IPS-15b (cell line): ENCODE measurements at regions not wholly inside any gene's neighbourhood (a gene's known extent, or its start where the extent isn't known, plus 50 kb on each side); places are given as distances from the start of the nearest gene placed in this dataset.

Experiments used
- H3K27me3 ChIP-seq: one replicate; pipeline ENCODE4 v1.6.1; 2013; ENCODE audit warnings: low read length; ENCODE audit not compliant: control insufficient read depth, insufficient read depth
- H3K36me3 ChIP-seq: one replicate; pipeline ENCODE4 v1.6.1; 2013; ENCODE audit warnings: low read length; ENCODE audit not compliant: control insufficient read depth, insufficient read depth
- H3K4me1 ChIP-seq: one replicate; pipeline ENCODE4 v1.6.1; 2013; ENCODE audit warnings: mild to moderate bottlenecking, low read length; ENCODE audit not compliant: control insufficient read depth, insufficient read depth
- H3K4me3 ChIP-seq: one replicate; pipeline ENCODE4 v1.5.1; 2013; ENCODE audit warnings: low read depth, low read length
- H3K9ac ChIP-seq: one replicate; pipeline ENCODE4 v1.6.1; 2013; ENCODE audit warnings: low read depth, mild to moderate bottlenecking, low read length
- H3K9me3 ChIP-seq: one replicate; pipeline ENCODE4 v1.6.1; 2013; ENCODE audit warnings: mild to moderate bottlenecking, low read length; ENCODE audit not compliant: control insufficient read depth, insufficient read depth

DNA sequence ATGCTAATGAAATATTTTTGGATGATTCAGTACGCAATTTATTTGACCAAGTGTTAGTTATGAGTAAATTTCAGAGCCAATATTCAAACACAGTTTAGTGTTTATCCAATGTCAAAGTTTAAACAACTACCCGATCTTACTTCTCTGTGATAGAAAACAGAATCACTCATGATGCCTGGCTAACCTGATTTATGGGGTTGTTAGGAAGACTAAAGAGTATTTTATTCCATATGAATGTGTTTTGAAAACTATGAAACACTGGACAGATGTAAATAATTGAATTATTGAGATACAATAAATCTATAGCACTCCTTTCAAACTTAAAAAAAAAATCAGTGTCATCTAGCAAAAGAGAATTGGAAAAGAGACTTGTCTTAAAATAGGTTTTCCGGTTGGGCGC, 1181.8 kb downstream of the EFNB2 start:
- H3K4me3 ChIP-seq = no peak overlapping the region
- H3K27me3 ChIP-seq = no peaks in the 10 kb centered on the region
- no peaks in the 10 kb centered on the region for H3K4me1 ChIP-seq
- no peaks in the 10 kb centered on the region for H3K9me3 ChIP-seq
- no peak overlapping the region for H3K9ac ChIP-seq
- H3K36me3 ChIP-seq = no peaks in the 10 kb centered on the region

DNA sequence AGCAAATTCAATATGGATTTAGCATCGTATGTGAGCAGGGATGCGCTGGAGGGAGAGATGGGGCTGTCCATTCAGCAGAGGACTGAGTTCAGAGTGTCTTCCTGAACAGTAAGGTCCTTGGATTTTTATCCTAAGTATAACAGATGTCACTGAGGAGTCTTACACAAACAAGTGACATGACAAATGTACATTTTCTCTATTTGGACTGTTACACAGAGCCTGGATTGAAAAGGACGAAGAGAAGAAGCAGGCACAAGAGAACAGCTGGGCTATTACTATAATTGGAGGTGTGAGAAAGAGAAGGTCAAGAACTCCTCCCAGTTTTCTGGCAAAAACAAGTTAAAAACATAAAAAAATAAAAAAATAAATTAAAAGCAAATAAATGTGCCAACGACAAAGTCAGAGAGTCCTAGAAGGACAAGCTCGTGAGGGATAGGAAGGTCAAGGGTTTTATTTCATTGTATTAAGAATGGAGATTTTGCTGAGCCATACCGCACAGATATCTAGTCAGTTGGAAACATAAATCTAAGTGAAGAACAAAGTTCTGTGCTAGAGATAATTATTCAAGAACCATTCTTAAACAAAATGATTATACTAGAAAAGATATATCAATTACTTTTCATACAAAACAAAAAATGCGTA, 1186.3 kb downstream of the EFNB2 start:
- H3K9me3 ChIP-seq = no peaks in the 10 kb centered on the region
- no peak overlapping the region for H3K9ac ChIP-seq
- no peaks in the 10 kb centered on the region for H3K27me3 ChIP-seq
- no peaks in the 10 kb centered on the region for H3K36me3 ChIP-seq
- H3K4me3 ChIP-seq = no peak overlapping the region
- no peaks in the 10 kb centered on the region for H3K4me1 ChIP-seq

DNA sequence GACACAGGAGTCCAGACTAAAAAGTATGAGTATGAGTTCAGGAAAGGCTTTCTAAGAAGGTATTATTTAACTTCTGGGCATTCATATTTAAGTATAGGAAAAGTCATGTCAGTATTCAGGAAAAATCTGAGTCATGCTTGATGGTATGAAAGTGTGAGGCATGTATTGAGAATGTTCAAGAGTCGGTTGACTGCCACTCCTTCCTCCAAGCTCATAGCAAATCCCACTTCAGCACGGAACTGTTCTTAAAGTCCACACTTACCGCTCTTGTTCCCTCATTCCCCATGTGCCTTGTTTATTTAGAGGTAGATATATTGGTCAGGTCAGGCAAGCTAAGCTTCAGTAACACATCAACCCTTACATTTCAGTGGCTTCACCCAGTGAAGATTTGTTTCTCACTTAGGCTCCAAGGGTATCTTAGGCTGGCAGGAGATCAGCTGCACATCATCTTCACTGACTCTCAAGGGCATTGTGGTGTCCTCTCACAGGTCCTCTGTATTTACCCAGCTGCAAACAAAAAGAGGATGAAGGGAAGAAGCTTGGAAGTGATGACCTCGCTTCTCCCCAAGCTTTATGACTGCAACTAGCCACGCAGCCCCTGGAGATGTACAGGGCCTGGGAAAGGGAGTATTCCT, 1189.2 kb downstream of the EFNB2 start:
- H3K4me1 ChIP-seq = no peaks in the 10 kb centered on the region
- no peaks in the 10 kb centered on the region for H3K27me3 ChIP-seq
- no peak overlapping the region for H3K9ac ChIP-seq
- no peaks in the 10 kb centered on the region for H3K36me3 ChIP-seq
- no peaks in the 10 kb centered on the region for H3K9me3 ChIP-seq
- no peak overlapping the region for H3K4me3 ChIP-seq

DNA sequence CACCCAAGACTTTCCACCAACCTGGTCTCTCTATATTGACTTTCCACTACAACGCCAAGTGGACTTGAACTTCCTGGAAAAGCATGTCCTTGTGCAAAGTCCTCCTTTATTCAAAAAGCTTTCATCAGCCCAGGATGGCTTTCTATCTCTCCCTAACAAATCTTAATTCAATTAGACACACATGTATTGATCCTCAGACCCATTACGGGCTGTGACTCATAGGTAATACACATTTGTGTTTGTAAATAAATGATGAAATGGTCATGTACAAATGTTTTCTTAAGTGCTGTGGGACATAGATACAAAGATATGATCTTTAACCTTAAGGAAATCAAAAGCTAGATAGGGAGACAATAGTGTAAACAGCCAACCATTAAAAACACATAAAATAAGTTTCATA, 1189.7 kb downstream of the EFNB2 start:
- H3K27me3 ChIP-seq = no peaks in the 10 kb centered on the region

DNA sequence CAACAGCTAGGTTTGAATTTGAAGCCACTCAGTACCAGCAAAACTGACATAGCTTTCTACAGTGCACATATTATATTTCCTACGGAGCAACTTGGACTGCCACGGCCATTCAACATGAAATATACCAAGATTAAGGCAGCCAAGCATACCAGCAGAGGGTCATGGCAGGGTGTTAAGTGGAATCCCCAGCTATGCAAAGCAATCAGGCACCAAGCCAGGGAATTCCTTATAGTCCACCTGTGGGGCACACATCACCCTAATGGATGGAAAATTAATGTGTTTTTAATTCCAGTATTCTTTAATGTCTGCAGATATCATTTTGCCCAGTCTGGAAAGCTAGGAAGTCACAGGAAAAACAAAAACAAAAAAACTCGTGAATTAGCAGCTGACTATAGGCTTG, 1190.3 kb downstream of the EFNB2 start:
- H3K27me3 ChIP-seq = no peaks in the 10 kb centered on the region
- no peaks in the 10 kb centered on the region for H3K36me3 ChIP-seq
- H3K9me3 ChIP-seq = no peaks in the 10 kb centered on the region
- no peaks in the 10 kb centered on the region for H3K4me1 ChIP-seq
- no peak overlapping the region for H3K4me3 ChIP-seq
- no peak overlapping the region for H3K9ac ChIP-seq

More for the DNA sequence above, 1189.7 kb downstream of the EFNB2 start:
- no peaks in the 10 kb centered on the region for H3K36me3 ChIP-seq
- no peak overlapping the region for H3K9ac ChIP-seq
- no peaks in the 10 kb centered on the region for H3K4me1 ChIP-seq
- H3K9me3 ChIP-seq = no peaks in the 10 kb centered on the region
- no peak overlapping the region for H3K4me3 ChIP-seq

DNA sequence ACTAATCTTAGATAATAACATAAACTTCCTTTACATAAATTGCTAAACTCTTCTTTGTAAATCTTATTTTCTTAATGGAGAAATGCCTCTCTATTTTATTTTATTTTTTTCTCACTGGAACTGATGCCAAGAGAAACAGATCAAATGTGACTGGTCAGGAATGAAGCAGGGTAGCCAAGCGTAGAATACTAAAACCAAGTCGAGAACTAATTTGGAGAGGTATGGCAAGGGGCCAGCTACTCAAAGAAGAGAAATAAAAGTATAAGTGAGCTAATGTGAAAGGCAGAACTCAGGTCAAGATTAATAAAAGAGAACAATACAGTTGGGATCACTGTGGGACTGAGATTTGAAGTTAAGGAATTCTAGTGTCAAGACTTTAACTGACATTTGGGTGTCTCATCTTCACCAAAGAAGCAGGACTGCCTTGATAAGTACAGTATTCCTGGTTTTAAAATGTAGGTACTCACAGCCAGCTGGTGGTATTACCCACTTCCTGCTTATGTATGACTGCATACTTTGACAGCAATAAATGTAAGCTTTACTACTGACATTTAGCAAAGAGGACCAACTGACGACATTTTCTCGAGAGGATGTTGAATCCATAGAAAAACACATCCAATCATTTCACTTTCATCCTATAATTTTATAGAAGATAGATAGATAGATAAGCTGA, 1192.2 kb downstream of the EFNB2 start:
- H3K4me3 ChIP-seq = no peak overlapping the region
- H3K27me3 ChIP-seq = no peaks in the 10 kb centered on the region
- no peak overlapping the region for H3K9ac ChIP-seq
- H3K36me3 ChIP-seq = no peaks in the 10 kb centered on the region
- no peaks in the 10 kb centered on the region for H3K4me1 ChIP-seq
- H3K9me3 ChIP-seq = no peaks in the 10 kb centered on the region

DNA sequence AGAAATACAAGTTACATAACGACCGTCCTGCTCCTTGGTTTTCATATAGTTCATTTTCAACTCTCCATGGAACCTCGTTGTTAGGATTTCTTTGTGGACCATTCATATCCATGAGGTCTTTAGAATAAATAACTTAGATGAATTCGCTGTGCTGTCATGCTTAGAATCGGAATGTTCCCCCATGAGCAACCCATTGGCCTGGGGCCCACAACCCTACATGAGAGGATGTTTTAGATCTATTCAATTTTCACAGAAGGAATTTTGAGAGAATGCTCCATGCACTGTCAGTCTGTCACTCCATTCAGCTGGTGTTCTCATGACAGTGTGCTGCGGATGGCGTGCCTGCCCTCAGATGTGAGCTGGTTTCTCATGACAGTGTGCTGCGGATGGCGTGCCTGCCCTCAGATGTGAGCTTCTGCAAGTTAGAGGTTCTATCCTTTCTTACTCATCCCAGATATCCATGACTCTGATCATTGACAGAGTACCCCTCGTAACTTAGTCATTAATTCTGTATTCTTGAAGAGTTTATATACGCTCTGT, 1193.1 kb downstream of the EFNB2 start:
- H3K27me3 ChIP-seq = no peaks in the 10 kb centered on the region
- no peak overlapping the region for H3K4me3 ChIP-seq
- no peaks in the 10 kb centered on the region for H3K9me3 ChIP-seq
- no peak overlapping the region for H3K9ac ChIP-seq
- H3K36me3 ChIP-seq = no peaks in the 10 kb centered on the region
- H3K4me1 ChIP-seq = no peaks in the 10 kb centered on the region

DNA sequence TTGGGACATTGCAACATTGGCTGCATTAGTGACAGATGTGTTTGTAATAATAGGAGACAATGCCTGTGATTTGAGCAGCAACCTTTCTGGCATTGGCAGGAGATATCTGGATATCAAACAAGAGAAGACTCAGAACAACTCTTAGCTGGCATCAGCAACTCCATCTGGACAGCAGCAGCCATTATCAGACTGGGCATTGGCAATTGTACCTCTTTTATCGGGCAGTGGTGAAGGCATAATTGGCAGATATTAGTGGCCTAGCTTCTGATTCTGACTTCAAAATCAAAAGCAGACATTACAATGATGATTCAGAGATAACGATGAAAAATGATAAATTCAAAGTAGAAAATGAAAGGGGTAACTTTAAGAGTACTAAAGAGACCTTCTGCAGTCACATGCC, 1193.7 kb downstream of the EFNB2 start:
- no peaks in the 10 kb centered on the region for H3K27me3 ChIP-seq
- no peaks in the 10 kb centered on the region for H3K9me3 ChIP-seq
- no peaks in the 10 kb centered on the region for H3K36me3 ChIP-seq
- H3K9ac ChIP-seq = no peak overlapping the region
- H3K4me3 ChIP-seq = no peak overlapping the region
- H3K4me1 ChIP-seq = no peaks in the 10 kb centered on the region

DNA sequence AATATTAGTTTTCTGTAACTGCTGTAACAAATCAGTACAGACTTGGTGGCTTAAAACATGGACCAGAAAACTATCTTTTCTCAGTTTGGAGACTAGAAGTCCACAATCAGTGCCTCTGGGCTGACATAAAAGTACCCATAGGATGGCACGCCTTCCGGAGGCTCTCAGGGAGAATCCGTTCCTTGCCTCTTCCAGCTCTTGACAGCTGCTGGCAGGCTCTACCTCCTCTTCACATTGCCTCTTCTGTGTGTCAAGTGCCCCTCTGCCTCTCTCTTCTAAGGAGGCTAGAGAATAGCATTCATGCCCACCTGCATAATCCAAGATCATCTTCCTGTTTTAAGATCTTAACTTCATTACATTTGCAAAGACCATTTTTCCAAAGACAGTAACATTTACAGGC, 1194.2 kb downstream of the EFNB2 start:
- Histone ChIP-seq H3K9ac (no peak overlapping the region), H3K27me3 (no peaks in the 10 kb centered on the region), H3K4me3 (no peak overlapping the region), H3K4me1 (no peaks in the 10 kb centered on the region), H3K9me3 (no peaks in the 10 kb centered on the region), H3K36me3 (no peaks in the 10 kb centered on the region)

DNA sequence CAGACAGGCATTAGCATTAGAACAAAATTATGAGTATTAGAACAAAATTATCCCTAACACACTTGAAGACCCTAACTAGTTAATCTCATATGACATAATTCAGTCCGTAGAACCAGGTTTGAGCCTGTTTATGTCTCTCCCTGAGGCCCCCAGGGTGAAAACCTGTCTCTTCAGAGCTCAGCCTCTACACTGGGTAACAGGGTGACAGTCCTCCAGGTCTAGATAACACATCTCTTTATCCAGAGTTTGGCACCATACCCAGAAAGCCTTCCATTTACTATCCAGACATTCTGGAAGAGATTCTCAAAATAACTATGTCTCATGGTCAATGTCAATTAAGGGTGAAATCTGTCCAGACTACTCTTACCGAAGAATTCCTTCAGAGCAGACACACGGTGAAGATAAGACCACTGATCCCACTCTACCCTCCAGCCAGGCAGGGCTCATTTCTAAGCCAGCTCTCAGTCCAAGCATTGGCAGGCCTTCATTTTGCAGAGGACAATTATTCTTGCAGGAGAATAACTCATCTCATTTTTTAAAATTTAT, 1195.3 kb downstream of the EFNB2 start:
- H3K36me3 ChIP-seq = no peaks in the 10 kb centered on the region
- no peaks in the 10 kb centered on the region for H3K27me3 ChIP-seq
- H3K4me3 ChIP-seq = no peak overlapping the region
- no peaks in the 10 kb centered on the region for H3K4me1 ChIP-seq
- H3K9ac ChIP-seq = no peak overlapping the region
- no peaks in the 10 kb centered on the region for H3K9me3 ChIP-seq

DNA sequence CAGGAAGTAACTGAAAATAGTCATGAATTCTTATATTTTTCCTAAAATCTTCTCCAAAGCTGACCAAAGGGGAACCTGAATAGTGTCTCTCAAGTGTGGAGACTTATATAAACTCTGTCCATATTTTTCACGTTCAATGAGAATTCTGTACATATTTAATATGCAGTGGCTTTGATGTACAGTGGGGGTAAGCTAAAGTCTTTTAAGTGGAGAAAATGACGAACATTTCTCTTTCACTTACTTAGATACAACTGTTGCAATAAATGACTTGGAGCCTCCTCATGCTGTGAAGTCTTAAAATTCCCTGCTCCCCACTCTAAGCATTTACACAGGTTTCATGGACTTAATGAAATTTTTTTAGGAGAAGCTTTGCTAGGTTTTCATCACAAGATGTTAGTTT, 1196.7 kb downstream of the EFNB2 start:
- H3K9me3 ChIP-seq = no peaks in the 10 kb centered on the region

DNA sequence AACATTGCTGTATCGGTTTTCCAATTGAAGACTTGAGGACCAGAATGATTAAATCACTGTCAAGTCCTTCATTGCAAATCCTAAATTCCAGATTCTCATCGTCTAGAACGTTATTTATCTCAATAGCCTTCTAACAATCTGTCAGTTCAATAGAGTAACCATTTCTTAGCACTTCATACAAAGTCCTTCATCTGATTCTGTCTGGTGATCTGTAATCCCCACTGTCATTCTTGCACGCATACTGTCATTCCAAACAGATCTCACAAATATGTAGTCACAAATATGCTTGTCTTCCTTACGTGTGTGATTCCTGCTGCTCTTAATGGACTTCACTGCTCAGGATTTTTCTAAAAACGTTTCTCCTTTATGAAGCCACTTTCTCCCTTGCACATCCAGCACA, 1197.5 kb downstream of the EFNB2 start:
- no peaks in the 10 kb centered on the region for H3K36me3 ChIP-seq

More for the DNA sequence above, 1196.7 kb downstream of the EFNB2 start:
- H3K9ac ChIP-seq = no peak overlapping the region
- no peaks in the 10 kb centered on the region for H3K27me3 ChIP-seq
- H3K4me3 ChIP-seq = no peak overlapping the region
- H3K36me3 ChIP-seq = no peaks in the 10 kb centered on the region
- no peaks in the 10 kb centered on the region for H3K4me1 ChIP-seq

More for the DNA sequence above, 1197.5 kb downstream of the EFNB2 start:
- Histone ChIP-seq H3K4me1 (no peaks in the 10 kb centered on the region), H3K27me3 (no peaks in the 10 kb centered on the region), H3K9ac (no peak overlapping the region), H3K9me3 (no peaks in the 10 kb centered on the region), H3K4me3 (no peak overlapping the region)
